Keratinocyte (primary cell): ENCODE measurements at regions not wholly inside any gene's neighbourhood (a gene's known extent, or its start where the extent isn't known, plus 50 kb on each side); places are given as distances from the start of the nearest gene placed in this dataset.

Source experiments
- EZH2 ChIP-seq: IDR thresholded peaks from one replicate; pipeline ENCODE4 v1.6.1; 2012; ENCODE audit warnings: inconsistent platforms, mild to moderate bottlenecking, low read length, moderate library complexity
- TF ChIP-seq, protein P1 (sequence below), 3 experiments: IDR thresholded peaks in 1 of 3; conservative IDR thresholded peaks in 1 of 3; optimal IDR thresholded peaks in 1 of 3; 2 replicates in 2 of 3; 3 replicates in 1 of 3; pipeline versions ENCODE3 to v1.5.1; 2011; ENCODE audit warnings: low read length in 3 of 3, mild to moderate bottlenecking in 3 of 3, moderate library complexity in 2 of 3, control low read depth in 1 of 3, inconsistent platforms in 1 of 3; ENCODE audit not compliant: insufficient read depth in 2 of 3; ENCODE audit errors: extremely low read depth in 1 of 3

- TF ChIP-seq, protein P1, sequence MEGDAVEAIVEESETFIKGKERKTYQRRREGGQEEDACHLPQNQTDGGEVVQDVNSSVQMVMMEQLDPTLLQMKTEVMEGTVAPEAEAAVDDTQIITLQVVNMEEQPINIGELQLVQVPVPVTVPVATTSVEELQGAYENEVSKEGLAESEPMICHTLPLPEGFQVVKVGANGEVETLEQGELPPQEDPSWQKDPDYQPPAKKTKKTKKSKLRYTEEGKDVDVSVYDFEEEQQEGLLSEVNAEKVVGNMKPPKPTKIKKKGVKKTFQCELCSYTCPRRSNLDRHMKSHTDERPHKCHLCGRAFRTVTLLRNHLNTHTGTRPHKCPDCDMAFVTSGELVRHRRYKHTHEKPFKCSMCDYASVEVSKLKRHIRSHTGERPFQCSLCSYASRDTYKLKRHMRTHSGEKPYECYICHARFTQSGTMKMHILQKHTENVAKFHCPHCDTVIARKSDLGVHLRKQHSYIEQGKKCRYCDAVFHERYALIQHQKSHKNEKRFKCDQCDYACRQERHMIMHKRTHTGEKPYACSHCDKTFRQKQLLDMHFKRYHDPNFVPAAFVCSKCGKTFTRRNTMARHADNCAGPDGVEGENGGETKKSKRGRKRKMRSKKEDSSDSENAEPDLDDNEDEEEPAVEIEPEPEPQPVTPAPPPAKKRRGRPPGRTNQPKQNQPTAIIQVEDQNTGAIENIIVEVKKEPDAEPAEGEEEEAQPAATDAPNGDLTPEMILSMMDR (optimal IDR thresholded peaks at IDR 0.05 in 1 of 3, IDR thresholded peaks at IDR 0.05 in 1 of 3, conservative IDR thresholded peaks at IDR 0.05 in 1 of 3; ENCODE audit: extremely low read depth in 1 of 3, insufficient read depth in 2 of 3, low read length in 3 of 3), result no peak
- TF ChIP-seq EZH2, result no peak
These were observed 290.4 kb upstream of the PLXNA2 start for GRCh38 chr1:208534599-208534897.
